HG02981 (cell line): ENCODE measurements at regions not wholly inside any gene's neighbourhood (a gene's known extent, or its start where the extent isn't known, plus 50 kb on each side); places are given as distances from the start of the nearest gene placed in this dataset.
"Not testable (repeated sequence)": the region's sequence is repeated elsewhere in the genome, so short reads cannot be mapped to it uniquely, and the experiment has no call there.

Experiments
- ATAC-seq: cut with Tn5 transposase; IDR thresholded peaks from one replicate; pipeline ENCODE4 v1.9.1; 2021; ENCODE audit warnings: mild to moderate bottlenecking, moderate library complexity; ENCODE audit not compliant: unreplicated experiment

DNA sequence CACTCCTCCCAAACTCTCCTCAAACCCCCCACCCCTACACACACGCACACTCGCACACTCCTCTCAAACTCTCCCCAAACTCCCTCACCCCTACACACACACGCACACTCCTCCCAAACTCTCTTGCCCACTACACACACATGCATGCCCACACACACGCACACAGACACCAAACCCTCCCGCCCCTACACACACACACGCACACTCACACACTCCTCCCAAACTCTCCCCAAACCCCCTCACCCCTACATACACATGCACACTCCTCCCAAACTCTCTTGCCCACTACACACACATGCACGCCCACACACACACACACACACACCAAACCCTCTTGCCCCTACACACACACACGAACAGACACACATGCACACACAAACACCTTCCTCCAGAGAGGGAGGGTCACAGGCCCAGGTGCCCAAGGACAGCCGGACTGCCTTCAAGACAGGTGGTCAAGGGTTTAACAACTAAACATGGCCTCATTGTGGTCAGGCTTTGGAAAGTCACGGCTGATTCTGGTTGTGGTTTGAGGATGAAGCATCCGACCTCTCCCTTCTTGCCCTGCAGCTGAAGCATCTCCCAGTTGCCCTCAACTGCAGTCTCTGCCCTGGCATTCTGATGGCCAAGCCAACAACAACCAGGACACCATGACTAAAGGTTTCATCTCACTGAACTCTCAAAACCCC lies 72.3 kb upstream of the SNTG2 start:
- no peak for ATAC-seq

DNA sequence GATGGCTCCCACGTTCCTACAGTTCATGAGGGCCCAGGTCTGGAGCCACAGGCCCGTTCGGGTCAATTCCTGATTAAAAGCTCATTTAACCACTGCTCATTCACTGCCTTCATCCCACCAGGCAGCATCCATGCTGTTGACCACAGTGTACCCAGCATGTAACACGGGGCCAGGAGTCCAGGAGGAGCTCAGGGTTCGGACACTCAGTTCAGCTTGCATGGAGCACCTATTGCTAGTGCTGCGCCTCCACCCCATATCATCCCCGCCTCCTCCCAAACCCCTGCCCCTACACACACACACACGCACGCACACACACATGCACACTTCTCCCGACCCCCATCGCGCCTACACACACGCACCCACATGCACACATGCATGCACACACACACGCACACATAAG lies 72.9 kb upstream of the SNTG2 start:
- no peak for ATAC-seq

DNA sequence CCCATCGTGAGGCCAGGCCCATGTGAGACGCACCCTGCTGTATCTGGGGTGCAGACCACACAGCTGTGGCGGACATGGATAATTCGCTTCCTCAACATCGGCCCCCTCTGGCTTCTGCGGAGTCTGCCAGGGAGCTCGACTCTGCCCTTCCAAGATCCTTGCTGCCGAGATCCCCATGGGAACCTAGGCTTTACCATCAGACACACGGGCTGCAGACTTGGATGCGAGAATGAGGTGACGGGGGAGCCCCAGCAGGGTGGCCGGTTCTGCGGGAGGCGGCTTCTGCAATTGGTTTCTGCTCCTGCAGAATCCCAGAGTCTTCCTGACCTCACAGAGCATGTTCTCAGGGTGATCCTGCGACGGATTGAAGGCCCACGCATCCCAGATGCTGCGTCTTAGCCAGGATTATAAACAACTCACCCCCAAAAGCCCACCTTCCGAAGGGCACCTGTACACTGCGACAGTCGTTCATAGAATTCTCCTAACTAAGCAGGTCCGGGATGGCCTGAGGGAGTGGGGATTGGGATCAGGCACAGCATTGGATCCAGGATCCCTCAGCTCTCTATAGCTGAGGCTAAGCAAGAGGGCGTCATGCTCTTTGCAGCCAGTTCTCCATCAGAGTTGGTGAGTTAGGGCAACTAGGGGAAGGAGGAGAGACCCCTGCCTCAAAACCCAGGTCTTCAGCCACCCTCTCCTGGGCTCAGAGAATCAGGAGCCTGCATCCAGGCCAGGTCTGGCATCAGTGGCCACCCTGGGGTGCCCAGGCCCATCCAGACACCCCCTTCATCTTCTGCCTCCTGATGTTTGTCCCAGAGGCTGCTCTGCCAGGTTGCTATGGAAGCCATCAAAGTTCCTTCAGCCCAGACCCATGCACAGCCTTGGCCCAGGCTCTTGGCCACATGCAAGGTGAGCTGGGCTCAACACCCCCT lies 74.7 kb upstream of the SNTG2 start:
- no peak for ATAC-seq

DNA sequence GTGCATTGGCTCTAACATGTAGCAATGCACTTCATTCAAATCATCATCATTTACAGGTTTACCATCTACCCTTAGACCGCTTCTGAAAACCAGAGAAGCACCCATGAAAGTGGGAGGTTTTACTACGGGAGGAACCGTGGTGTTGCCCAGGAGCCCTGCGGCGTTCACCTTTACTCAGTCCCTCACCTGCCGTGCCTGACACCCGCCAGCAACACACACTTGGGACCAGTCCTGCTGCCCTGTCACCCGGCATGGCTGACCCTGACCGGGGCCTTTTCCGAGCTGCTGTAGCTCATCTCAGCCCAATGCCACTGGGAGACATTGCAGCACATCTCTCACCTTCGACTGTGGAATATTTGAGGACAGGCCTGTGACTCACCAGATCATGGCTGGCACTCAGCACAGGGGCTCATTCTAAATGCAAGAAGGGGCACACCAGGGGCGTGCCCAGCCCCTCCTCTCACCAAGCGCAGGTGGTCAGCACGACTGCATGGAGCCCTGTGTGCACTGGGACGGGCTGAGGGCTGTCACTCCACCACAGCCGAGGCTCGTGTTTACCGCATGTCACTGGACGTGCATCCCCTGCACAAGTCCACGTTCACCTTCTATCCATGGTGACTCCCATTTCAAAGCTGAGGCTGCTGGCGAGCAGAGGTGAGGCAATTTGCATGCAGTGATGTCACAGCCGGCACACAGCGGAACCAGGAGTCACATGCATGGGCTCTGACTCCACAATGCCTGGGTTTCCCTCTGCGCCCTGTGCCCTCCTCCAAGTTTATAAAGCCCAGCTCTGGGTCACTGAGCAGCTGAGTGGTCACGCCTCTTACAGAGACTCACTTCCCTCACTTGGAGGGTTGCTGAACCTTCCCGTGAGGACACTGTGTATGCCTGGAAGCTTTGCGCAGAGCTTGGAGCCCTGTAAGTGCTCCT lies 76.7 kb upstream of the SNTG2 start:
- no peak for ATAC-seq

DNA sequence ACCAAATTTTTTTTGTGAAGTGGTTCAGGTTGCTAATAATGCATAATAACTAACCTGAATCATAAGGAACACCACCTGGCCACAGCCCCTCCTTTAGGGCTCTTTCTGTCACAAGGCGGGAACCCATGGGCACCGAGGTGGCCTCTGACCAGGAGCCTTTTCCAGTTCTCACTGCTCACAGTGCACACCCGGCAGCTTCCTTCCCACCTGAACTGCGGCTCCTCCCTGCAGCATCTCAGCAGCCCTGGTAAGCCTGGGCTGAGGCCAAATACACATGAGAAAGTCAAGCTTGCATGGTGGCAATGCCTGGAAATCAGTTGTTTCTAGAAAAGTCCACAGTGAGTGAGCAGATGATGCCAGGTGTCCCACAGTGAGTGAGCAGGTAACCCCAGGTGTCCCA lies 77.6 kb upstream of the SNTG2 start:
- no peak for ATAC-seq

DNA sequence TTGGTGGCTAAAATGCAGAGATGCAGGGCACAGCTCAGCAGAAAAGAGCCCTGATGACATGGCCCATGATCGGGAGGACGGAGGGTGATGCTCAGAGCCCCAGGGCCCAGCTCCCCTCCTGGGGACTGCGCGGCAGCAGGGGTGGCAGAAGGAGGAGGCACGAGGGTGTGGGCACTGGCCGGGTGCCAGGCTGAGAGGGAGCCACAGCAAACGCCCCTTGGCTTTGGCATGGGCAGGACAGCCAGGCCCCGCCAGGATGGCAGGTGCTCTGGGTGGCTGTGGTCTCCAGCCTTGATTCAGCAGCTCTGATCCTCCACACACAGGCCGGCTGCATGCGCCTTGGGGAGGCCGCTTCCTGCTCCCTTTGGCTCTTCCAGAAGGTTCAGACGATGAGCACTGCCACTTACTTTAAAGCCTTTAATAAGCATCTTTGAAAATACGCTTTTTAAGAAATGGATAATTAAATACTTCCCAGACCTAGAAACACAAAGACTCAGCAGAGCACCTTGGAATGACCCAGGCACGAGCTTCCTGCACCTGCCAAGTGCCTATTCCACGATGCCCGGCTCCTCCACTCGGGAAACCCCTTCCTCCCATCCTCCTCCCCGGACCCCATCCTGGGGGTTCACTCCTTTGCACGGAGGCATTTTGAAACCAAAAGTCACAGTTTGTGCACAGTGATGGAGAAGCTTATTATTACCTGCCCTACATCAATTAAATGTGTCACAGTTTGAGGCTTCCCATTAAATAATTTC lies 78.5 kb upstream of the SNTG2 start:
- ATAC-seq = no peak

DNA sequence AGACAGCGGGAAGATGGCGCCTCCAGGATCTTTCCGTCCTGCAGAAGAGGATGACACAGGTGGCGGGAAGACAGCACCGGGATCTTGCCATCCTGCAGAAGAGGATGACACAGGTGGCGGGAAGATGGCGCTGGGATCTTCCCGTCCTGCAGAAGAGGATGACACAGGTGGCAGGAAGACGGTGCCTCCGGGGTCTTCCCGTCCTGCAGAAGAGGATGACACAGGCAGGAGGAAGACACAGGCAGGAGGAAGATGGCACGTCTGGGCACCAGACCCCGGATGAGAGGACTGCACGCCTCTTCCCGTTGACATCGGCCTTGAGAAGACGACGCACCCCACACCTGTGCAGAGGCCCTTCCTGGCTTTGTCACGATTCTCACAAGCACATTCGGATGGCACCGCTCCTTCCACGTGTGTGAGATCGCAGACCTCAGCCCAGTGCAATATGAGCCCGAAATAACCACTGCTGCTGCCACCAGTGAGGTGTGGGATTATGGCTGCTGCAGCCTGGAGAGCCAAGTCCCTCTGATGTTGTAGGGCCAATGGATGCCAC lies 79.4 kb upstream of the SNTG2 start:
- ATAC-seq = no peak

DNA sequence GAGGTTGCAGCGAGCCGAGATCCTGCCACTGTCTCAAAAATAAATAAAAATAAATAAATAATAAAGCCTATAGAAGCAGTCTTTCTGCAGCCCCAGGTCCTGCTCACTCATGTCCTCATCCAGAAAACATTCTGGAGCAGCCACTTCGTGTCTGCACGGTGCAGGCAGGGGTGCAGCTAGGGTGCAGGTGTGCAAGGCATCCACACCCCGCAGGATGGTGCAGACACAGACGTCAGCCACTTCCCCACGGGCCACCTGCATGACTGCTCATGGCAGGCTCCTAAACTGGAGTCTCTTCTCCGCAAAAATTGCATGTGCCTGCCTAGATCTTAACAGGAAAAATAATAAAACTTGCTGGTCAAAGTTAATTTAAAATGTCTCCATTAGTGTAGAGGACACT lies 80.2 kb upstream of the SNTG2 start:
- no peak for ATAC-seq

DNA sequence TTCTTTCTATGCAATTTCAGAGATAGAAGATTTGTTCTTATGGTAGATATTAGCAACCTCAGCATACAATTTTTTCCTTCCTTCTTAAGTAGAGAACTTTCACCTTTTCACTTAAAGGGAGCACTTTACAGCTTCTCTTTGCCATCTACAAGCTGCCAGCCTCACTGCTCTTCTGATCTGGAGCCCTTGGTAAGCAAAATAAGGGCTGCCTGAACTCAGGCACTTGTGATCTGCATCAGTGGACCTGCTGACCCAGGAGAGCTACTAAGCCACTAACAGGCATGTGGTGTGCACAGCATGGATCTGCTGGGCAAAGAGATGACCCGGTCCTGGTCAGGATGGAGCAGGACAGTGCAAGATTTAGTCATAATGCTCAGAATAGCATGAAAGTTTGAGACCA lies 80.8 kb upstream of the SNTG2 start:
- ATAC-seq = no peak

DNA sequence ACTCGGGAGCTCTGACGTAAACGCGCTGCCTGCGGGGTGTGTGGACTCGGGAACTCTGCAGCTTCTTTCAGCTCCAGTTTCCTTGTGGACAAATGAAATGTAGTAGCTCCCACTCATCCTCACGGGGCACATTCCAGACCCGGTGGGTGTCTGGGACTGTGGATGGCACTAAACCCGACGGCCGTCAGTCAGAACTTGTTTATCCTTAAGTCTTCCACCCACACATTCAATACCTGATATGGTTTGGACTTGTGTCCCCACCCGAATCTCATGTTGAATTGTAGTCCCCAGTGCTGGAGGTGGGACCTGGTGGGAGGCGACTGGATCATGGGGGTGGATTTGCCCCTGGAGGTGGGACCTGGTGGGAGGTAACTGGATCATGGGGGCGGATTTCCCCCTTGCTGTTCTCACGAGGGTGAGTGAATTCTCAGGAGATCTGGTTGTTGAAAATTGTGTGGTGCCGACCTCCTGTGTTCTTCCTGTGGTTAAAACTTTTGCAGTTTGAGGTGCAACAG lies 81.2 kb upstream of the SNTG2 start:
- ATAC-seq = no peak

DNA sequence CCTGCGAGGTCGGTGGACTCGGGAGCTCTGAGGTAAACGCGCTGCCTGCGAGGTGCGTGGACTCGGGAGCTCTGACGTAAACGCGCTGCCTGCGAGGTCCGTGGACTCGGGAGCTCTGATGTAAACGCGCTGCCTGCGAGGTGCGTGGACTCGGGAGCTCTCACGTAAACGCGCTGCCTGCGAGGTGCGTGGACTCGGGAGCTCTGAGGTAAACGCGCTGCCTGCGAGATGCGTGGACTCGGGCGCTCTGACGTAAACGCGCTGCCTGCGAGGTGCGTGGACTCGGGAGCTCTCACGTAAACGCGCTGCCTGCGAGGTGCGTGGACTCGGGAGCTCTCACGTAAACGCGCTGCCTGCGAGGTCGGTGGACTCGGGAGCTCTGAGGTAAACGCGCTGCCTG lies 81.8 kb upstream of the SNTG2 start:
- not testable (repeated sequence) for ATAC-seq

DNA sequence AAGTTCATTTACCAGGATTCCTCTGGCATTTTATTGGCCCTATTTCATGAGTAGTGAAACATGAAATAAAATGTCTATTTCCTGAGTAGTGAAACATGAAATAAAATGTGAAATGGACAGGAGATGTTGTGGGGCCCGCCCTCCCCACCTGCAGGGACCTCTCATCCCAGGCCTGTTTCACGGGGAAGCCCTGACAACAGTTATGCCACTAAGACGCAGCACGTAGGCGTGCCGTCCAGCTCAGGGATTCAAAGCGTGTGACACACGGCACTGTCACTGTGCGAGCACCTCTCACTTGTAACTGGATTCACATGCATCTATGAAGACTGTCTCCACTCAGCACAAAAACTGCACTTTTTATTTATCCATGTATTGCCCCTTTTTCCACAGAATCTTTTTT lies 83.4 kb upstream of the SNTG2 start:
- ATAC-seq = no peak

DNA sequence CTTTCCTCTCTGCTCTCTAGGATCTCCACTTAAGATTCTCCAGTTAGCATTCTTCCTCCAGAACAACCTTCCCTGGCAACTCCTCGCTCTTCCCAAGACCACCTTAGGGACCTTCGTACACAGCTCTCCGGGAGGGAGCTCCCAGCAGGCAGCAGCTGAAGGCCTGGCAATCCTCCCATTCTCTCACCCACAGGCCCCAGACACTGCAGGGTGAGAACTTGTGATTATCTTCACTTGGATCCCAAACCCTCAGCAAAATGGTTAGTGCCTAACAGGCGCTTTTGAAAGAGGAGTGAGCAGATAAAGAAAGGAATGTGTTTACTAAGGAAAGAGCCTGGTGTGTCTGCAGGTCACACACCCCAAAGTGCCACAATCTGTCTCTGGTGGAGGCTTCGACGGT lies 83.8 kb upstream of the SNTG2 start:
- ATAC-seq = no peak

DNA sequence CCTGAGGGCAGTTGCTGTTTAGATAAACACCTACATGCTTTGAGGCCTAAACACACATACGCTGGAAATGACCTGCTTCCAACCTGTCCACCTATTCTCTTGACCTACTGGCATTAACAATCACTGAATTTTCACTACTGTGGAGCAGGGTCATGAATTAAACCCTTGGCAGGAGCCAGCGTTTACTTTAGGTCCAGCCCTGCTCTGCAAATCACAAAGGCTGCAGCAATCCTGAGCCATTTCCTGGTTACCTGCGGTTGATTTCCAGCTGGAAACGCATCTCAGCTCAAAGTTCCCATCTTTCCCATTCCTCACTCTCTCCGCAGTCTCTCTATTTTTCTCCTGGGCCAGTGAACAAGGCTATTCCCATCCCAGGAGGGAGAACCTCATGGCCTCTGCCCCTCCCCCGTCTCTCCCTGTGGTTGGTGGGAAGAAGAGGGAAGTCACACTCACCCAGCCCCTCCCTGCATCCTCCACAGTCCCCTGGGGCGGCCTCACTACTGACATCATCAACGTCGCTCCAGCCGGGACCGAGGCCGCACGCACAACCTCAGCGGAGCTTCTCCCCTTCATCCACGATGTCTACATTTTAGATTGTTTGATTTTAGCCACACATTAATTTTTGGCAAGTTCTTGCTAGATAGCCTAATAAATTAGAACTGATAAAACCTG lies 84.5 kb upstream of the SNTG2 start:
- ATAC-seq = no peak

DNA sequence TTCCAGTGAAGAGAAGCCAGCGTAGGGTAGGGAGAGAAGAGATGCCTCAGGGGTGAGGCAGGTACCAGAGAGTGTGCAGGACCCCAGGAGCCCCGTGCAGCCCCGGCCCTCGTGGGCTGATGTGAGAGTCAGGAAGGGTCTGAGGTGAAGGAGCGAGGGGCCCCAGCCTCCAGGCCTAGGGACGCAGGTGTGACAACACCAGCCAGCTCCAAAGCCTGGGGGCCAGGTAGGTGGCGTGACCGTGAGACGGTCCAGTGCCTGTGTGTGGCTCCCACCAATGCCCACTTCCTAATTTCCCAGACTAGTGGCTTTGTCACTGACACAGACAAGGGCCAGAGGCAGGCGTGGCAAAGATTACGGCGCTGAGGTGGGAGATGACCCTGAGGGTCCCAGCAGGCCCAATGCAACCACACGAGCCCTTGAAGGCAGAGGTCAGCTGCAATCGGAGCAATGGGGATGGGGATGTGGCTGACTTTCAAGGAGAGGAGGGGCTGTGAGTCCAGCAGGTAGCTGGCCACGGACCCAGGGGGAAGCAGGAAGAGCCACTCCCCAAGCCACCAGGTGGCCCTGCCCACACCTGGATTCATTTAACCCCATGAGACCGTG lies 86.0 kb upstream of the SNTG2 start:
- no peak for ATAC-seq

DNA sequence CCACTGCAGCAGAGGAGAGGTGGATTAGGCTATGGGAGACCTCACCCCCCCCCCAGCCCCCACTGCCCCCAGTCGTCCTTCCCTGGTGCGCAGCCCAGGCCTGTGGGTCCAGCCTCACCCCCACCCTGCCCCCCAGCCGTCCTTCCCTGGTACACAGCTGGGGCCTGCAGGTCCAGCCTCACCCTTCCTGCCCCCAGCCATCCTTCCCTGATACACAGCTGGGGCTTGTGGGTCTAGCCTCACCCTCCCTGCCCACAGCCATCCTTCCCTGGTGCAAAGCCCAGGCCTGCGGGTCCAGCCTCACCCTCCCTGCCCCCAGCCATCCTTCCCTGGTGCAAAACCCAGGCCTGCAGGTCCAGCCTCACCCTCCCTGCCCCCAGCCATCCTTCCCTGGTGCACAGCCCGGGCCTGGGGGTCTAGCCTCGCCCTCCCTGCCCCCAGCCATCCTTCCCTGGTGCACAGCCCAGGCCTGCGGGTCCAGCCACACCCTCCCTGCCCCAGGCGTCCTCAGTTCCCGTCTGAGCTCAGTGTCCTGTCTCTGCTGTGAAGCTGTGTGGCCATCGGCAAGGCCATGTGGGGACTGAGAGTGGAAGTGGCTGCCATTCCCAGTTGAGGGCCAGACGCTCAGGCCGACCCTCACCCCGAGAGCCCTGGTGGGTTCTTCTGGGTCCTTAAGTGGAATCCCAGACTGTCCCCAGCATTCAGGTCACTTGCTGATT lies 86.8 kb upstream of the SNTG2 start:
- no peak for ATAC-seq

DNA sequence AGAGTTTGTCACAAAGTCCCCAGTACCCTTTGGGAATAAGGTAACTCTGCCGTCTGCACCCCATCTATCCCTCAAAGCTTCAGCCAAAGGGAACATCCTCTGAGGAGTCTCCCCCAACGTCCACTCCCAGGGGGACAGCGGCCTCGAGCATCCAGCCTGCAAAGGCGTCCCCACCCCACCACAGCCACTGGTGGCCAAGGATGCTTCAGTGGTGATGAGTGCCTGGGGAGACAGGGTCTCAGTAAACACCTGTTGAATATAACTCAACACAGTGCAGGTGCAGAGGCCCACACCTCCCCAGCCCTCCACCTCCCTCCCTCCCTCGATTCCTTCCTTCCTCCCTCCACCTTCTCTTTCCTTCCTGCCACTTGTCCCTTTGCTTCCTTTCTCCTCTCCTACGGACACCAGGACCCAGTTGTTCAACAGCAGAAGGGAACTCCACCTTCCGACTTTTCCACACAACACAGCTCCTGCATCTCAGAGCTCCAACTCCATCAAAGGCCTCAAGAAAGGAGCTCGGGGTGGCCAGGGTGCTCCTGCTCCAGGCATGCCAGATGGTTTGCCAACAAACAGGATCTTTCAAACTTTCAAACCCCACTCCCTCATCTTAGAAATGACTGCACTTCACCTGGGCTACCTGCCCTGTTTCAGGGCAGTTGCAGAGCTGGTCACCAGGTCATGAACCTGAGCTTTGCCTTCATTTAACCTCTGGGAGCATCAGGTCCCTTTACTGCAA lies 87.8 kb upstream of the SNTG2 start:
- no peak for ATAC-seq

DNA sequence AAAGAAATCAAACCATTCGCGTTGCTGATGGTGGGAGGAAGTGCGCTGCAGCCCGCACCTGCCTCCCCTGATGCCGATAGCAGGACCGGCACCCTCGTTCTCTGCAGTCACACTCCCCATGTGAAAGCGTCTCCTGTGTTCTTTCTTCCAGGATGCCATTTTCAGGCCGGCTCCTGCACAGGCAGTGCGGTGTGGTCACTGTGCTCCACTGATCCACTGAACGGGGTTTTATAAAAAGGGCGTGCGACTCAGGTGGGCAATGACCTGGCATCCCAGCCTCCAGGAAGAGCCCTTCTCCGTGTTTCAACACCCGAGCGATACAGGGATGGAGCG lies 88.3 kb upstream of the SNTG2 start:
- ATAC-seq = no peak
